Trophoblast cell (in vitro differentiated cells and primary cell): ENCODE measurements at regions not wholly inside any gene's neighbourhood (a gene's known extent, or its start where the extent isn't known, plus 50 kb on each side); places are given as distances from the start of the nearest gene placed in this dataset.

ENCODE experiments used
- DNase-seq, 2 donors: peaks; one replicate each; pipeline ENCODE4 v3.0.0-alpha.2; 2016
- H2AFZ ChIP-seq: 2 replicates; pipeline ENCODE4 v1.6.1; 2013; ENCODE audit warnings: low read length, moderate library complexity, mild to moderate bottlenecking; ENCODE audit not compliant: insufficient read depth, poor library complexity
- H2AK5ac ChIP-seq: 2 replicates; pipeline ENCODE4 v1.6.1; 2013; ENCODE audit warnings: mild to moderate bottlenecking, low read length
- H2BK120ac ChIP-seq: 2 replicates; pipeline ENCODE4 v1.6.1; 2013; ENCODE audit warnings: low read length, mild to moderate bottlenecking, moderate library complexity; ENCODE audit not compliant: insufficient read depth, poor library complexity
- H2BK12ac ChIP-seq: 2 replicates; pipeline ENCODE4 v1.6.1; 2013; ENCODE audit warnings: mild to moderate bottlenecking, low read length, moderate library complexity
- H2BK5ac ChIP-seq: 2 replicates; pipeline ENCODE4 v1.6.1; 2013; ENCODE audit warnings: low read length, low read depth, moderate library complexity, mild to moderate bottlenecking; ENCODE audit not compliant: poor library complexity
- H3K14ac ChIP-seq: 2 replicates; pipeline ENCODE4 v1.6.1; 2013; ENCODE audit warnings: mild to moderate bottlenecking, low read length
- H3K18ac ChIP-seq: 2 replicates; pipeline ENCODE4 v1.6.1; 2013; ENCODE audit warnings: mild to moderate bottlenecking, low read length
- H3K23ac ChIP-seq: 2 replicates; pipeline ENCODE4 v1.6.1; 2013; ENCODE audit warnings: low read length
- H3K27ac ChIP-seq: 2 replicates; pipeline ENCODE4 v1.5.1; 2013; ENCODE audit warnings: low read depth, mild to moderate bottlenecking, inconsistent platforms, low read length, moderate library complexity
- H3K27me3 ChIP-seq: 2 replicates; pipeline ENCODE4 v1.6.1; 2013; ENCODE audit warnings: inconsistent platforms, mild to moderate bottlenecking, low read length, moderate library complexity; ENCODE audit not compliant: insufficient read depth
- H3K36me3 ChIP-seq, 2 experiments: 1 replicate in 1 of 2; 2 replicates in 1 of 2; pipeline ENCODE4 v1.6.1; 2013; ENCODE audit warnings: low read length in 2 of 2, mild to moderate bottlenecking in 2 of 2, moderate library complexity in 1 of 2; ENCODE audit not compliant: insufficient read depth in 2 of 2, control insufficient read depth in 1 of 2
- H3K4ac ChIP-seq: 2 replicates; pipeline ENCODE4 v1.6.1; 2013; ENCODE audit warnings: low read depth, mild to moderate bottlenecking, low read length, moderate library complexity
- H3K4me1 ChIP-seq, 2 experiments: 1 replicate in 1 of 2; 2 replicates in 1 of 2; pipeline ENCODE4 v1.6.1; 2013; ENCODE audit warnings: low read length in 2 of 2, mild to moderate bottlenecking in 2 of 2, moderate library complexity in 1 of 2; ENCODE audit not compliant: insufficient read depth in 2 of 2, control insufficient read depth in 1 of 2
- H3K4me2 ChIP-seq: 2 replicates; pipeline ENCODE4 v1.6.1; 2013; ENCODE audit warnings: inconsistent platforms, mild to moderate bottlenecking, low read length, moderate library complexity
- H3K4me3 ChIP-seq: 2 replicates; pipeline ENCODE4 v1.5.1; 2013; ENCODE audit warnings: mild to moderate bottlenecking, low read depth, low read length, inconsistent platforms
- H3K79me1 ChIP-seq: one replicate; pipeline ENCODE4 v1.6.1; 2013; ENCODE audit warnings: low read length
- H3K79me2 ChIP-seq: 2 replicates; pipeline ENCODE4 v1.6.1; 2013; ENCODE audit warnings: low read length, mild to moderate bottlenecking; ENCODE audit not compliant: control insufficient read depth, insufficient read depth, poor library complexity
- H3K9ac ChIP-seq: 2 replicates; pipeline ENCODE4 v1.6.1; 2013; ENCODE audit warnings: mild to moderate bottlenecking, low read length
- H3K9me3 ChIP-seq: 2 replicates; pipeline ENCODE4 v1.6.1; 2013; ENCODE audit warnings: low read depth, mild to moderate bottlenecking, control low read depth, inconsistent platforms, low read length; ENCODE audit not compliant: insufficient read depth
- H4K12ac ChIP-seq: 2 replicates; pipeline ENCODE4 v1.6.1; 2013; ENCODE audit warnings: low read depth, mild to moderate bottlenecking, low read length, moderate library complexity
- H4K8ac ChIP-seq: 2 replicates; pipeline ENCODE4 v1.6.1; 2013; ENCODE audit warnings: low read depth, mild to moderate bottlenecking, low read length, moderate library complexity
- H4K91ac ChIP-seq: one replicate; pipeline ENCODE4 v1.6.1; 2013; ENCODE audit warnings: low read depth, mild to moderate bottlenecking, low read length, moderate library complexity
- WGBS: extraction: QIAGEN DNeasy Blood & Tissue Kit; methylation state at CpG from one replicate; pipeline ENCODE4 v1.1.7; 2013; ENCODE audit warnings: missing lambda C conversion rate; ENCODE audit not compliant: insufficient read length, insufficient coverage; ENCODE audit errors: extremely low coverage; 5-methylcytosine and 5-hydroxymethylcytosine counted together

DNA sequence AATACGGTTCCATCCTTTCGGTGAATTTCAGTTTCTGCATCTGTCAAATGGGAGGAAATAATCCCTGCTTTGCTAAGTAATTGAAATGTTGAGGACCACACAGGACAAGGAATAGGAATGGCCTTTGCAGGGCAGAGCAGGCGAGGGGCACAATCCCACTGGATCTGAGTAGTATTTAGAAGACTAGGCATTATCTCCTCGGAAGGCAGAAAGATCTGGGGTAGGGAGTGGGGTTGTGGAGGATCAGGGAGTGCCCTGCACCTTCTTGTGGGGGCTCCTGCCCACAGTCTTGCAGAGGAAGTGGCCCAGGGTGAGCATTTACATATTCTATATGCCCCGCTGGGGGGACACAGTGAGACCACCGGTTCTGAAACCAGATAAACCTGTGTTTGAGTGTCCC is 87.1 kb upstream of the SIRPA start:
- Histone ChIP-seq H3K36me3 (no peaks in the 10 kb centered on the region), H3K18ac (no peak overlapping the region), H4K8ac (no peak overlapping the region), H3K4me3 (no peak overlapping the region), H3K79me1 (peaks cover 11% of the 10 kb centered on the region), H3K14ac (no peak overlapping the region), H3K9me3 (no peaks in the 10 kb centered on the region), H2BK5ac (no peak overlapping the region), H3K4ac (no peak overlapping the region), H2BK120ac (no peak overlapping the region), H3K79me2 (peaks cover 1% of the 10 kb centered on the region), H2BK12ac (no peak overlapping the region), H2AFZ (no peak overlapping the region), H3K4me2 (no peak overlapping the region), H2AK5ac (no peak overlapping the region), H3K23ac (no peak overlapping the region), H3K9ac (no peak overlapping the region), H3K4me1 (peaks cover 14 to 38% of the 10 kb centered on the region in 2 experiments), H3K27ac (no peak overlapping the region), H3K27me3 (peaks cover 5% of the 10 kb centered on the region), H4K91ac (no peak overlapping the region), H4K12ac (no peak overlapping the region)
- DNase-seq: no peak
- WGBS: no CpG with 5 or more reads among the region's 6 CpGs

DNA sequence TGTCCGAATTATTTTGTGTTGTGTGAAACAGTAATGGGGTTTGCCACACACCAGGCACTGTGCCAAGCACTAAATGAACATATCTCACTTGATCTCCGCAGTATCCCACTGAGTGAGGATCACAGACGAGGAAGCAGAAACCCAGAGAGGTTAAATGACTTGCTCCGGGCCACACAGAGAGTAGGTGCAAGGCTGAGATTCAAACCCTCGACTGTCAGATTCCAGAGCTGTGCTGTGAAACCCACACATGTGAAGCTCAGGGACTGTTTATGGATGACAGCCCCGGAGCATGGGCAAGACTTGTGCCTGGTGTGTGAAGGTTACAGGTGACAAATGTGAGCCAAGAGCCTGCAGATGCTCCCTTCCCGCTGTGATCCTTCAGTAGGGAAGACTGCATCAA is 87.8 kb upstream of the SIRPA start:
- no peaks in the 10 kb centered on the region for H3K9me3 ChIP-seq
- no peak overlapping the region for H3K23ac ChIP-seq
- no peaks in the 10 kb centered on the region for H3K36me3 ChIP-seq
- no peak overlapping the region for H4K12ac ChIP-seq
- no peak overlapping the region for H2BK120ac ChIP-seq
- no peak overlapping the region for H4K8ac ChIP-seq
- no peak overlapping the region for H2AK5ac ChIP-seq
- no peak overlapping the region for H3K4ac ChIP-seq
- no peak overlapping the region for H3K18ac ChIP-seq
- H3K27ac ChIP-seq: no peak overlapping the region
- no peak for DNase-seq
- peaks cover 10% of the 10 kb centered on the region for H3K27me3 ChIP-seq
- no peak overlapping the region for H2AFZ ChIP-seq
- H3K4me1 ChIP-seq: peaks cover 18 to 44% of the 10 kb centered on the region in 2 experiments
- no peak overlapping the region for H2BK12ac ChIP-seq
- peaks cover 2% of the 10 kb centered on the region for H3K79me2 ChIP-seq
- no peak overlapping the region for H3K9ac ChIP-seq
- H4K91ac ChIP-seq: no peak overlapping the region
- no peak overlapping the region for H2BK5ac ChIP-seq
- H3K4me3 ChIP-seq: no peak overlapping the region
- H3K4me2 ChIP-seq: no peak overlapping the region
- H3K79me1 ChIP-seq: peaks cover 15% of the 10 kb centered on the region
- no peak overlapping the region for H3K14ac ChIP-seq
- no CpG with 5 or more reads among the region's 7 CpGs for WGBS

DNA sequence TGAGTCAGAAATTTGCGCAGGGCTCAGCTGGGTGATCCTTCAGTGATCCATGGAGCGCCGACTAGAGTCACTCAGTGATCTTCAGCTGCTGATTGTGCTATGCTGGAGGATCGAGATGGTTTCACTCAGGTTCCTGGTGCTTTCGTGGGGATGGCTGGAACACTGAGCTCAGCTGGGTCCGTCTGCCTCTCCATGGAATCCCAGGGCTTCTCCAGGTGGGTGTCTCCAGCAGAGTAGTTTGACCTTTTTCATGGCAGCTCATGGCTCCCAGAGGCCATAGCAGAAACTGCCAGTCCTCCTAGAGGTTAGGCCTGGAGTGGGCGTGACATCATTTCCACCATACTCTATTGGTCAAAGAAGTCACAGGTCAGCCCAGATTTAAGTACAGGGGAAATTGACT is 88.8 kb upstream of the SIRPA start:
- Histone ChIP-seq H2BK120ac (no peak overlapping the region), H3K4me1 (peaks cover 18 to 43% of the 10 kb centered on the region in 2 experiments), H3K9me3 (no peaks in the 10 kb centered on the region), H4K91ac (no peak overlapping the region), H2AK5ac (no peak overlapping the region), H3K4ac (no peak overlapping the region), H3K14ac (no peak overlapping the region), H4K12ac (no peak overlapping the region), H3K36me3 (no peaks in the 10 kb centered on the region), H3K27me3 (peaks cover 13% of the 10 kb centered on the region), H3K4me2 (no peak overlapping the region), H4K8ac (no peak overlapping the region), H3K23ac (no peak overlapping the region), H3K4me3 (no peak overlapping the region), H3K18ac (no peak overlapping the region), H2BK12ac (no peak overlapping the region), H3K27ac (no peak overlapping the region), H3K79me2 (peaks cover 2% of the 10 kb centered on the region), H3K9ac (no peak overlapping the region), H3K79me1 (peaks cover 15% of the 10 kb centered on the region), H2AFZ (no peak overlapping the region), H2BK5ac (no peak overlapping the region)
- no peak for DNase-seq
- WGBS: no CpG with 5 or more reads among the region's 7 CpGs

GRCh38 chr20:1805816-1806215 is 89.4 kb upstream of the SIRPA start:
- H3K9me3 ChIP-seq: no peaks in the 10 kb centered on the region
- H2BK5ac ChIP-seq: no peak overlapping the region
- DNase-seq: no peak
- peaks cover 13% of the 10 kb centered on the region for H3K27me3 ChIP-seq
- no peak overlapping the region for H2BK120ac ChIP-seq
- H3K36me3 ChIP-seq: no peaks in the 10 kb centered on the region
- no peak overlapping the region for H4K12ac ChIP-seq
- H3K18ac ChIP-seq: no peak overlapping the region
- peaks cover 12% of the 10 kb centered on the region for H3K79me1 ChIP-seq
- no peak overlapping the region for H4K91ac ChIP-seq
- H3K14ac ChIP-seq: no peak overlapping the region
- no CpG with 5 or more reads among the region's 4 CpGs for WGBS
- no peak overlapping the region for H3K4me3 ChIP-seq
- no peak overlapping the region for H2AFZ ChIP-seq
- no peak overlapping the region for H3K4ac ChIP-seq
- no peak overlapping the region for H3K23ac ChIP-seq
- no peak overlapping the region for H3K9ac ChIP-seq
- no peak overlapping the region for H3K4me2 ChIP-seq
- no peak overlapping the region for H2AK5ac ChIP-seq
- peaks cover 14 to 38% of the 10 kb centered on the region in 2 experiments for H3K4me1 ChIP-seq
- H3K27ac ChIP-seq: no peak overlapping the region
- peaks cover 2% of the 10 kb centered on the region for H3K79me2 ChIP-seq
- H2BK12ac ChIP-seq: no peak overlapping the region
- no peak overlapping the region for H4K8ac ChIP-seq
